Mucosa of descending colon (tissue), 3 donors: ENCODE measurements at regions not wholly inside any gene's neighbourhood (a gene's known extent, or its start where the extent isn't known, plus 50 kb on each side); places are given as distances from the start of the nearest gene placed in this dataset.

ENCODE experiments used
- ATAC-seq: fragments of 200-7000 bp; cut with Tn5 transposase; one replicate; pipeline ENCODE4 v1.9.1; 2020; ENCODE audit warnings: mild to moderate bottlenecking, moderate library complexity
- DNase-seq, 3 donors: peaks; one replicate each; pipeline ENCODE4 v3.0.0-alpha.2; 2020
- H3K36me3 ChIP-seq: fragments of 200-600 bp; one replicate; pipeline ENCODE4 v1.8.0; 2021; ENCODE audit warnings: low read depth, mild to moderate bottlenecking
- H3K4me1 ChIP-seq: fragments of 200-600 bp; one replicate; pipeline ENCODE4 v1.8.0; 2021; ENCODE audit warnings: low read depth, mild to moderate bottlenecking
- H3K4me3 ChIP-seq: fragments of 200-600 bp; one replicate; pipeline ENCODE4 v1.8.0; 2021; ENCODE audit warnings: mild to moderate bottlenecking
- H3K9me3 ChIP-seq: fragments of 200-600 bp; one replicate; pipeline ENCODE4 v1.8.0; 2021; ENCODE audit warnings: mild to moderate bottlenecking
- CTCF ChIP-seq: fragments of 200-600 bp; IDR thresholded peaks from one replicate; pipeline ENCODE4 v1.8.0; 2022; ENCODE audit warnings: antibody characterized with exemption, mild to moderate bottlenecking
- intact Hi-C, 2 donors: fragments of 100-400 bp; cut with DNase I in 1 of 2; cut with micrococcal nuclease in 1 of 2; formaldehyde crosslinking; loops; one replicate each; pipeline versions ENCODE4 v1.11.0 to v1.11.1; 2022; cut with DNase I, micrococcal nuclease
- donor health status: DM: no; HTN: no; CAD: no; lungs with moderate emphysema.
- donor health status: DM: no; HTN: no; CAD: no.
- donor health status: DM: no; HTN: yes; CAD: no.

- no peak for ATAC-seq
- intact Hi-C loops: no loop called here
- Histone ChIP-seq H3K36me3 (no peaks in the 10 kb centered on the region), H3K9me3 (no peaks in the 10 kb centered on the region), H3K4me3 (no peak overlapping the region), H3K4me1 (no peaks in the 10 kb centered on the region)
- DNase-seq: no peak
- TF ChIP-seq CTCF: no peak
These were observed 461.3 kb downstream of the BCAT1 start for GRCh38 chr12:24487606-24488005.

DNA sequence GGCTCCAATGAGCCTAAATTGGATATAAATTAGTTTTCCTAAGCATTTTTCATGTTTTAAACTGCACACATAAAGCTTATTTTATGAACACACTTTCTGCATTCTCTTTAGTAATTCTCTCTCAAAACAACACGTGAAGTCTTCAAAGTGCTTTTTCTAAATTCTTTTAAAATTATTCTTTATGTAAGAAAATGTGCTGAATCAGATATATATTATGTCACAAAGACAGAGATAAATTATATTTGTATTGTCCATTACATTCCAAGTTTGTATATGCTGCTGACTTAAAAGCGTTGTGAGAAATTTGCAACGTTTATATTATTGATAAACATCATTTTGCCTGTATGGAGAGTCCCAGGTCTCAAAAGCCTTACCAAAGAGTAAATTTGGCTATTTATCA lies 465.2 kb downstream of the BCAT1 start:
- H3K9me3 ChIP-seq: no peaks in the 10 kb centered on the region
- no peak for ATAC-seq
- no peak for TF ChIP-seq CTCF
- intact Hi-C loops: no loop called here
- H3K36me3 ChIP-seq: no peaks in the 10 kb centered on the region
- H3K4me1 ChIP-seq: no peaks in the 10 kb centered on the region
- no peak overlapping the region for H3K4me3 ChIP-seq
- DNase-seq: no peak

GRCh38 chr12:24482882-24483604 lies 465.9 kb downstream of the BCAT1 start:
- no peak for ATAC-seq
- TF ChIP-seq CTCF: no peak
- Histone ChIP-seq H3K36me3 (no peaks in the 10 kb centered on the region), H3K9me3 (no peaks in the 10 kb centered on the region), H3K4me3 (no peak overlapping the region), H3K4me1 (no peaks in the 10 kb centered on the region)
- no peak for DNase-seq
- intact Hi-C loops: no loop called here

DNA sequence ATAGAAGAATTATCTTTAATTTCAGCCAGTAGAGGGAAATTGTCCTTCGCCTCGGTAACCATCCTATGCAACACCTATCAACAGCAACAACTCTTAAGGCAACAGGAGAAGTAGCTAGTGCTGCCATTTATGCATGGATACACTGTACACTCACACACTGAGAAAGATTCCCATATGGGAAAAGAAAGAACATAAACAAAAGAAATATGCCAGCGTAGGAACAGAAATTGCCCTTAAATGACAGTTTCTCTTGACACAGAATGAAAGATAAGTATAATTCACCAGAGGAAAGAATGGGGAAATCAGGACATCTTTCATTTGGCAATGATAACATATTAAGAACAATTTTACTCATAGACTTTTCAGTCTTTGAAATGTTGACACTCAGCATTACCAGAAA lies 466.9 kb downstream of the BCAT1 start:
- no peaks in the 10 kb centered on the region for H3K4me1 ChIP-seq
- no peak for ATAC-seq
- H3K36me3 ChIP-seq: no peaks in the 10 kb centered on the region
- no peaks in the 10 kb centered on the region for H3K9me3 ChIP-seq
- H3K4me3 ChIP-seq: no peak overlapping the region
- no peak for DNase-seq
- no peak for TF ChIP-seq CTCF
- intact Hi-C loops: no loop called here

DNA sequence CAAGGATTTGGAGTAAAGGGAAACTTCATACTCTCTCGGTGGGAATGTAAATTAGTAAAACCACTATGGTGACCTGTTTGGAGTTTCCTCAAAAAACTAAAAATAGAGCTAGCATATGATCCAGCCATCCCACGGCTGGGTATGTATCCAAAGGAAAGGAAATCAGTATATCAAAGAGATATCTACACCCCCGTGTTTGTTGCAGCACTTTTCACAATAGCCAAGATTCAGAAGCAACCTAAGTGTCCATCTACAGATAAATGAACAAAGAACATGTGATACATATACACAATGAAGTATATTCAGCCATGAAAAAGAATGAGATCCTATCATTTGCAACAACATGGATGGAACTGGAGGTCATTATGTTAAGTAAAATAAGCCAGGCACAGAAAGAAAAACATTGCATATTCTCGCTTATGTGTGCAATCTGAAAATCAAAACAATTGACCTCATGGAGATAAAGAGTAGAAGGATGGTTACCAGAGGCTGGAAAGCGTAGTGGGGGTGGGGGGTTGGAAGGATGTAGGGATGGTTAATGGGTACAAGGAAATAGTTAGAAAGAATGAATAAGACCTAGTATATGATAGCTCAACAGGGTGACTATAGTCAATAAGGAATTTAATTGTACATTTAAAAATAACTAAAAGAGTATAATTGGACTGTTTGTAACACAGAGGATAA lies 468.0 kb downstream of the BCAT1 start:
- ATAC-seq (no peak), DNase-seq (no peak)
- TF ChIP-seq CTCF: no peak
- H3K9me3 ChIP-seq: no peaks in the 10 kb centered on the region
- H3K36me3 ChIP-seq: no peaks in the 10 kb centered on the region
- H3K4me1 ChIP-seq: no peaks in the 10 kb centered on the region
- intact Hi-C loops: no loop called here
- H3K4me3 ChIP-seq: no peak overlapping the region
